HG02588 (cell line): ENCODE measurements at regions not wholly inside any gene's neighbourhood (a gene's known extent, or its start where the extent isn't known, plus 50 kb on each side); places are given as distances from the start of the nearest gene placed in this dataset.

Source experiments
- ATAC-seq: cut with Tn5 transposase; IDR thresholded peaks from one replicate; pipeline ENCODE4 v1.9.1; 2021; ENCODE audit warnings: mild to moderate bottlenecking, moderate library complexity; ENCODE audit not compliant: unreplicated experiment

- no peak for ATAC-seq
Observed at GRCh38 chr7:13518738-13519137, 470.7 kb downstream of the ETV1 start.

GRCh38 chr7:13524076-13524475, 465.4 kb downstream of the ETV1 start:
- ATAC-seq = no peak

- no peak for ATAC-seq
Observed at GRCh38 chr7:13532028-13532753, 457.3 kb downstream of the ETV1 start.

GRCh38 chr7:13538669-13539068, 450.8 kb downstream of the ETV1 start:
- ATAC-seq = no peak

DNA sequence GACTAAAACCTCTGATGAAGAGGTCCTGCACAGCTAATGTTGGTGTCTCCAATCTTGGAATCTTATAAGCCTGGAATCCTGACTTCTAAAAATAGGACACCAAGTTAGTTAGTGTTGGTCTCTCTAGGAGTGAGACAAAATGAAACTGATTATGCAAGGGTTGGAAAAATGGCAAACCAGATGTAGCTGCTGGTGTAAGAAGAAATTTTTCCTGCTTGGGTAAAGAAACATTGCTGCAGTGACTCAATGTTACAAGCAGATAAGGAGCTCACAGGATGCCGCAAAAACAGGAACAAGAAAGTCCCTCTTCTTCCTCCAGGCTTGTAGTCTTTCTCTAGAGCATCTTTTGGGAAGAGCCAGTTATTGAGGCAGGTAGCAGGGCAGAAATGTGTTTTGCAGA, 449.0 kb downstream of the ETV1 start:
- no peak for ATAC-seq

DNA sequence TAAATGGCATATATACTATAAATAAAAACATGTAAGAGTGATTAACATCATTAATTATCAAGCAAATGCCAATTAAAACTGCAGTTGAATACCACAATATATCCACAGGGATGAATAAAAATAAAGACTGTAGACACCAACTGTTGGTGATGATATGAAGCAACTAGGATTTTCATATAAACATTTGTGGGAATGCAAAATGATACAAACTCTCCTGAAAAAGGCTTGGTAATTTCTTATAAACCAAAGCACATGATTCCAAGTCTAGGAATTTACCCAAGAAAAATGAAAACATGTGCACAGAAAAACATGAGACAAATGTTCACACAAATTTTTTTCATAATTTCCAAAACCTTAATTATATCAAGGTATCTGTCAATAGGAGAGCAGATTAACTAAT, 448.1 kb downstream of the ETV1 start:
- no peak for ATAC-seq

GRCh38 chr7:13542451-13542850, 447.0 kb downstream of the ETV1 start:
- ATAC-seq = no peak

DNA sequence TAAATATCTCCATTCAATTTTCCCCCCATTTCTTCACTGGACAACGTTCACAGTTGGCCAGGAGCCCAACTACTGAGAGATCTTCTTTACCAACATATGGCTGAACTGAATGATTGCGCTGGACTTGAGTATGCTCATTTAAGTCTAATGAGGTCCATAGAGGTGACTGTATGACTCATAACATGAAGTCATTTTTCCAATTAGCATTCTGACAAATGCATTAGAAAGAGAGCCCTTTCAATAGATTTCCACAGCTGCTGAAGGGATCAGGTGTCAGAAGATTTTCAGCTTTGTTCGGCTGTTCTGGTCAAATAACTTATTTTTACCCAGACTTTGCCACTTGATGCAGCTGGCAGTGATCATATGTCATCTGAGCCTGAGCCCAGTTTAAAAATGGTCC, 438.0 kb downstream of the ETV1 start:
- ATAC-seq = no peak

- ATAC-seq = no peak
Observed at GRCh38 chr7:13560441-13560840, 429.0 kb downstream of the ETV1 start.

GRCh38 chr7:13563257-13563656, 426.2 kb downstream of the ETV1 start:
- no peak for ATAC-seq

DNA sequence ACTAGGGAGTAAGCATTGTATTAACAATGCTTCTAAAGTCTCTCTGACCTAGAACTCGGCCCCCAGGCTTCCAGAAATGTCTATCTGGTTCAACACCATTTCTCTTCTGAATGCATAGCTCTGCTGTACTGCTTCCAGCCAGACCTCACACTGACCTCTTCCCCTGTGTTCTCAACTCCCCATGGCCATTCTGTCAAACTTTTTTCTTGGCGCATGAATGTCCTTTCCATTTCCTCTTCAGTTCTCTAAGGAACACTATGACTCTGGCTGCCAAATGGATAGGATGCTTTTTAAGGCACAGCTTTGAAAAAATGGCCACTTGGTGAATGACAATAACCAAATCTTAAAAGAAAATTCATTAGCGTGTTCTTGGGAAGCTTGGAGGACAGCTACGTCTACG, 425.8 kb downstream of the ETV1 start:
- no peak for ATAC-seq

DNA sequence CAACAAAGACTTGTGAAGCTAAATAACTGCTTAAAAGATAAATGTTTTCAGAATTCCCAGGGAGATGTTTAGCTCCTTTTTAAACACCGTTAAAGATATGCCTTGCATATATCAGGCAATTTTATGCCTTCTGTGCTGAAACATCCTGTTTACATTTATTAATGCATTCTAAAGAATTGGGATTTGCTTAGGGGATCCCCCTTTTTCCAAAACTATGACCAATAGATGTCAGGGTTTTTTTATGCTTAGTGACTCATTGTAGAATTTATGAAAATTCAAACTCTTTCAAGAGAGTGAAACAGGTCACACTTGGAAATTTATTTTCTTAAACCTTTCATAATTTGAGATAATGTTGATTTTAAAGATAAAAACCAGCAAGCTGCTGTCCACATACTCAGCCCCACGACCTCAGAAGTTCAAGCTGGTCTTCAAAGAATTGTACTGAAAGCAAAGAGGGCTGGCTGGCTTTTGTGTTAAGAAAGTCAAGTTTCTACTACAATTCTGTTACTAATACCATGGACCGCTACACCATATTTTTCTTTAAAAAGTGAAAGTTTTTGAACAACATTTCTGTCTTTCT, 411.8 kb downstream of the ETV1 start:
- no peak for ATAC-seq

- ATAC-seq = no peak
Observed at GRCh38 chr7:13578294-13578693, 411.2 kb downstream of the ETV1 start.

DNA sequence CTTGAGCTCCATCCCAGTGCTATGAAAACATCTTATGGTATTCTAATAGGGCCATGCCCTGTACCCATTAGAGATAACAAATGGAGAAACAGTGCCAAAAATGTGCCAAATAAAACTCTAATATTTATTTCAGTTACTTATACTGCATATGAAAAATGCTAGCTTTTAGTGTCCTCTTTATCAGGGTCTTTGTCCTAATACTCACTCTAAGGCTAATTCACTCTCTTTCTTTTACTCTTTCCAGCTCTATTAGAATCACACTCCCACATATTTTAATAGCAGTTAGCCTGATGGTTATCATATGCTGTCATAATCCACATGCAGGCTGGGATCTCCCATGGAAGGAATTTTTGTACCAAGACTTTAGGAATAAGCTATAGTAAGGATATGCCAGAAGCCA, 408.4 kb downstream of the ETV1 start:
- no peak for ATAC-seq

- no peak for ATAC-seq
Observed at GRCh38 chr7:13593854-13594253, 395.6 kb downstream of the ETV1 start.

GRCh38 chr7:13602036-13602435, 387.4 kb downstream of the ETV1 start:
- no peak for ATAC-seq

DNA sequence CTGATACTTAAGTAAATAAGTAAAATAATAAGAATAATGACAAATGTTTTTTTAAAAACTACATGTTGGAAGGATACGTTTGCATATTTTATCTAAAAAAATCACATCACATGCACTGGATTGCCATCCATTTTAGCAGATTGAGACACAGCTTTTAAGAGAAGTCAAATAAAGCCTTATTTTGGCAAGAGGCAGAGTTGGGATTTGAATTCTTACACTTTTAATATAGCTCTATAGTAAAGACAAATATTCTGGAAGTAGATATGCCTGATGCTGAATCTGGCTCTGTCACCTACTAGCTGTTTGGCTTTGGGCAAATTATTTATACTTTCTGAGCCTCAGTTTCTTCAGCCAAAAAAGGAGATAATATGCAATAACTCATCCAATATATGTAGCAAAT, 386.4 kb downstream of the ETV1 start:
- no peak for ATAC-seq

DNA sequence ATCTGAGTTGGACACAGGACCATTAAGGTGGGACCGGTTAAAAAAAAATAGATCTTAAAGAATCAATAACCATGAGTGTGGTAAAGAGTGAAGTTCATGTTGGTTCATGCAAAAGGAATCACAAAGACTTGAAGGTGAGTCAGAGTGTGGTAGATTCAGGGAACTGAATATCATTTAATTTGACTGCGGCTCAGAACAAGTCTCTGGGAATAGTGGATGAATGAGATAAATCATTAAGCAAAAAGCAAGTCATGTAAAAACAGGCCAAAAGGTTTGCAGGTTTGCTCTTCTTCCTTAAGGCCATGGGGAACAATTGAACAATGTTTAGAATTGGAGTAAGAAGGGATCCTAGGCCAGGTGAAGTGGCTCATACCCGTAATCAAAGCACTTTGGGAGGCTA, 385.8 kb downstream of the ETV1 start:
- no peak for ATAC-seq

DNA sequence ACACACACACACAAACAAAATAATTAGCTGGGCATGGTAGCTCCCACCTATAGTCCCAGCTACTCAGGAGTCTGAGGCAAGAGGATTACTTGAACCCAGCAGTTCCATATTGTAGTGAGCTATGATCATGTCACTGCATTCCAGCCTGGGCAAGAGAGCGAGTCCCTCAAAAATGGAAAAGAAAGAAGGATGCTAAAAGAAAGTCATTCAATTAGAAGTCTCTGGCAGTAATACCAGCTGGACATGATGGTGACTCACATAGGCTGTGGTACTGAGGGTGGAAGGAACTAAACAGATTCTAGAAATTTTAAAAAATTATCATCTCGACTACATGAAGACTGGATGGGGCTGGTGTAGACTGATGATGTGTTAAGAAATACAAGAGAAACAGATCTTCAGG, 385.3 kb downstream of the ETV1 start:
- no peak for ATAC-seq

DNA sequence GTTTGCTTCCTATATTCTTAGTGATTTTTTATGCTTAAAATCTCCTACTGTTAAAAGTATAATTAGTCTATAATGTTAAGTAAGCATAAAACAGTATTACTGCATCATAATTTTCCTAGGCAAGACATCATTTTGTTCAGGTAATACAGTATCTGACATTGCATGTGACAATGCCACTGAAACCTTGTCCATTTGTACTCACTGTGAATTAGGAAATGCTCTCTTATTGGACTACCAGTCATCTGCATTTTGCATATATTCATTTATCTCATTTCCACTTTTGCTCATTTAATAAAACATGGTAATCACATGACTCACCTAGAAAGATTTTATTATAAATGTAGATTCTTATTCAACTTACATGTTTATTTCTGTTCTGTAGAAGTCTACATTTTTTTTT, 379.1 kb downstream of the ETV1 start:
- no peak for ATAC-seq

DNA sequence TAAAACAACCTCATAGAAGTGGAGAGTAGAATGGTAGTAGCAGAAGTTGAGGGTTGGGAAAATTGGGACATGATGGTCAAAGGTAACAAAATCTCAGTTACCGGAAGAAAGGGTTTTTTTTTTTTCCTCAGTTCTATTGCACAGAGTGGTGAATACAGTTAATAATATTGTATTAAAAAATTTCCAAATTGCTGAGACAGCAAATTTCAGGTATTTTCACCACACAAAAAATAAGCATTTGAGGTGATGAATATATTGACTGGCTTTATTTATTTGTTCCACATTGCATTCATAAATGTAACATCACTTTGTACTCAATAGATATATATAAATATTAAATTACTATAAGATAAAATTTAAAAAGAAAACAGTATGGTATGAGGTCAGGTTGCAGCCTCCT, 373.8 kb downstream of the ETV1 start:
- no peak for ATAC-seq

- ATAC-seq = no peak
Observed at GRCh38 chr7:13627455-13627854, 362.0 kb downstream of the ETV1 start.
